ENCODE measurements at regions not wholly inside any gene's neighbourhood (a gene's known extent, or its start where the extent isn't known, plus 50 kb on each side); places are given as distances from the start of the nearest gene placed in this dataset.
"Not testable (repeated sequence)": the region's sequence is repeated elsewhere in the genome, so short reads cannot be mapped to it uniquely, and the experiment has no call there.

DNA sequence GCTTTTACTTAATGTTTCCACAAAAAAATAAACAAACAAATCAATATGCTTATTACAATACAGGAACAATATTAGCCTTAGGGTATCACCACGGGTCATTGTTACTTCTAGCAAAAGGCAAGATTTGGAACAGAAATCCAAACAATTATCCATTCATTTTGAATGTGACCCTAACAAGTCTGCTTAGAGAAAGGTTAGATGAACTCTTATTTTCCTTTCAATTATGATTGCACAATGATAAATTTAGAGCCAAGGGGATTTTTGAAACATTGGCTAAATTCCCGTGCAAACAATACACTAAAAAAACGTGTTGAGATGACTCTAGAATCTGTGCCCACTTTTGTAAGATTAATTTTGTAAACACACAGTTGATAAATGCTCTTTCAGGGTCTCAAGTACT is 474.7 kb downstream of the PCDH7 start:
- FAIRE-seq: no peak

DNA sequence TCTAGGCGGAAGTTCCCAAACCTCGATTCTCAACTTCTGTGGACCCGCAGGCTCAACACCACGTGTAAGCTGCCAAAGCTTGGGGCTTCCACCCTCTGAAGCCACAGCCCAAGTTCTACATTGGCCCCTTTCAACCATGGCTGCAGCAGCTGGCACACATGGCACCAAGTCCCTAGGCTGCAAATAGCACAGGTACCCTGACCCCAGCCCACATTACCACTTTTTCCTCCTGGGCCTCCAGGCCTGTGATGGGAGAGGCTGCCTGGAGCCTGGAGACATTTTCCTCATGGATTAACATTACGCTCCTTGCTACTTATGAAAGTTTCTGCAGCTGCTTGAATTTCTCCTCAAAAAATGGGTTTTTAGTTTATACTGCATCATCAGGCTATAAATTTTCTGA is 479.5 kb downstream of the PCDH7 start:
- no peak for FAIRE-seq

DNA sequence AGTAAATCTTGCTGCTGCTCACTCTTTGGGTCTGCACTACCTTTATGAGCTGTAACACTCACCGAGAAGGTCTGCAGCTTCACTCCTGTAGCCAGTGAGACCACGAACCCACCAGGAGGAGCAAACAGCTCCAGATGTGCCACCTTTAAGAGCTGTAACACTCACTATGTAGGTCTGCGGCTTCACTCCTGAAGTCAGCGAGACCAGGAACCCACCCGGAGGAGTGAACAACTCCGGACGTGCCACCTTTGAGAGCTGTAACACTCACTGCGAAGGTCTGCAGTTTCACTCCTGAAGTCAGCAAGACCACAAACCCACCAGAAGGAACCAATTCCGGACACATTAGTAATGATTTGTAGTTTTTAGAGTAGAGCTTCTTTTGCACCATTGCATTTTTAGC is 481.9 kb downstream of the PCDH7 start:
- FAIRE-seq: not testable (repeated sequence)

DNA sequence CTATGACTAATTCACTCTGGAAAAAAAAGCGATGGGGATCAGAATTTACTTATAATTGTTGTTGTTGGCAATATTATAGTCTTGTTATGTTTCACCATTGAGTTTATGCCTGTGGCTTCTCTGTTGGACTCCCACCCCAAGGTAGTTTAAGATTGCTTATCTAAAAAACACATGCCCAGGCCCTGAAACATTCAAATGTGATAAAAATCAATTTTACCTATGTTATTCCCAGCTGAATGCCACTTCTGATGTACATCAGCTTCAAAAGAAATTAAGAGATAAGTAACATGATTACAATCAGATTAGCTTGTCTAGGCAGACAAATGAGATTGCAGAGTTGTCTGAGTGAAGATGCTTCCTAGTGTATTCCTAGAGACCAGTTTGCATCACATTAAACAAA is 484.7 kb downstream of the PCDH7 start:
- no peak for FAIRE-seq

DNA sequence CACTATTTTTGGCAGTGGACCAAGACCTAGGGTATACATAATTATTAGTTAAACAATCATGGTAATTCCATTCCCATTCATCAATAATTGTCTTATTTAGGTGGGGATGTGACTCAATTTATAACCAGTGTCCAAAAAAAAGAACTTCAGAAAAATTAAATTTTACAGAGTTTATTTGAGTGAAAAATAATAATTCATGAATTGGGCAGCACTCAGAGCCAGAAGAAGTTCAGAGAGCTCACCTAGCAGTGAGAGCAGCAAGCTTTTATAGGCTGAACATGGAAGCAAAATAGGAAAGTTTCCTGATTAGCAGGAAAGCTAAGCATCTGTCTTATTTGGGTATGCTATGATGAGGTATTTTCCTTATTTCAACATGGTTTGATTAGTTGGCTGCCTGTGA is 500.8 kb downstream of the PCDH7 start:
- no peak for FAIRE-seq

DNA sequence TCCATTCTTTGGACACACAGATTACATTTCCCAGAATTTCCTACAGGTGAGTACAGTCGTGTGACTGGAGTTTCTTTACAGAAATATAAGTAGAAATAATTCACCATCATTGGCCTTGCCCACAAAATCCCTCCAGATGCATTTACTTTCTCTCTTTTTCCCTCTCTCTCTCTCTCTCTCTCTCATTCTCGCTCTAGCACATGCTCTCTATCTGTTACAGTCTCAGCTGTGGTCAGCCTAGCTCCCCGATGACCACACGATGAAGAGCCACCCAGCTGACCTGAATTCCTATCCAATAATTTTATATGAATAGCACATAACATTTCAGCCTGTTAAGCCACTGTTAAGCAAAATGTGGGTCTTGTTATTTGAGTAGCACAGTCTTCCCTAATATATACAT is 507.9 kb downstream of the PCDH7 start:
- FAIRE-seq: no peak

DNA sequence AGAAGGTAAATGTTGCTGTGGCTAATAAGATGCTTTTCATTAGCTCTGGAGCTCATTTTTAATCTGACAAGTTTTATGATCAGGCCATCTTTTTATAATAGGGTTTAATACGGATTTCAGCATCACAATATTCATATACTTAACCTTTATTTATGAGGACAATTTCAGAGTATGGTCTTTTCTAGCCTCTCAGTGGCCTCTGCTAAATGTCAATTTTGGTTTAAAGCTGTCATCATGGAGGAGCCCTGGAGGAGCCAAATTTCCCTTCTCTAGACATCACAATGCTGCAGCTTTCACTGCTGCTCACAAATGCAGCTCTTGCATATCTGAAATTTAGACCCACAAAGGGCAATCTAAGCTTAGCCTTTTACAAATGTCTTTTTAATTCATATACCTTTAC is 510.4 kb downstream of the PCDH7 start:
- no peak for FAIRE-seq

DNA sequence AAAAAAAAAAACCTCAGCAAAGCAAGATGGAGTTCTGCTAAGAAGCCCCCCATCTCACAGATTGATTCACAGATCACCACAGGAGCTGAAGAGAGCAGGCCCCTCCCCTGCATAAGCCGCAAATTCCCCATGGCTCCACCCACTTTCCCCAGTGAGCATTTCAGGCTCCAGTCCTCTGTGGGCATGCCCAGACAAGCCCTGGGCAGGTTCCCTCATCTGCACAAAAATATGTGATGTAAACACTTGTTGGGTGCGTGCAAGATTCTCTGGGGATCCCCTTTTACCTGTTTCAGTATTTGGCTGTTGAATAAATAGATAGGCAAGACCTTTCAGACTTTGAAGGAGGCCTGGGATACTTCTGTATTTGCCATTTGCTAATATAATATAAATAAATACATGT is 514.3 kb downstream of the PCDH7 start:
- FAIRE-seq: no peak

DNA sequence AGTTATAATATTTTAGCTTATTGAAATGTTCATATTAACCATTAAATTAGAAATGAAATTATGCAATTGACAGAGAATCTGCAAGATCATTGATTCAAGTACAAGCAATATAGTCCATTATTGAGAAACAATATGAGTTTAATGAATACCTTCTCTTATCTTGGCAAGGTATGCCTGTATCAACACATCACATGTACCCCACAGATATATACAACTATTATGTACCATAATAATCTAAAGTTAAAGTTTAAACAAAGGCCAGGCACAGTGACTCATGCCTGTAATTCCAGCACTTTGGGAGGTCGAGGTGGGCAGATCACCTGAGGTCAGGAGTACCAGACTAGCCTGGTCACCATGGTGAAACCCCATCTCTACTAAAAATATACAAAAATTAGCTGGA is 514.7 kb downstream of the PCDH7 start:
- FAIRE-seq: no peak

DNA sequence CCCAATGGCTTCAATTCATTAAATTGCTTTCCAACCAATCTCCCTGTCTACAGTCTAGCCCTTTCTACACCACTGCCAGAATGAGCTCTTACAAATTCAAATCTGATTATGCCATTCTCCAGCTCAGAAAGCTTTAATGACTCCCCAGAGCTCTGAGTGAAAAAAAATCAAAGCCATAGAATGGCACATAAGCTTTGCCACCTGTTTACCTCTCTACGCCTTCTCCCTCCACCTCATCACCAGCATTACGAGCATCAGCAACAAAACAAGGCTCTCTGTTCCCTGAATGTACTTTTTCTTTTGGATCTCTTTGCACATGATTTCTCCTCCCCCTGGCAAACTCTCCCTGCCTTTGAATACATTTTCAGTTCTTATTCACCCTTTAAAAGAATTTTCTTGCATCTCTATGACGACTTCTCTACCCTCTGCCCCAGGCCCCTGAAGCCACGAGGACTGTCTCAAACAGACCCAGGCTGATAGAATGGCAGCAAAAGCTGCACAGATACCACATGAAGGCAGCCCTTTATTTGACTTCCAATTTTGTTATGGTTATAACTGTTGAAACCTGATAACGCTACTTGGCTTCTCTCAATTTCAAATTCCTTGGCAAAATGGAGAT is 516.0 kb downstream of the PCDH7 start:
- no peak for FAIRE-seq

DNA sequence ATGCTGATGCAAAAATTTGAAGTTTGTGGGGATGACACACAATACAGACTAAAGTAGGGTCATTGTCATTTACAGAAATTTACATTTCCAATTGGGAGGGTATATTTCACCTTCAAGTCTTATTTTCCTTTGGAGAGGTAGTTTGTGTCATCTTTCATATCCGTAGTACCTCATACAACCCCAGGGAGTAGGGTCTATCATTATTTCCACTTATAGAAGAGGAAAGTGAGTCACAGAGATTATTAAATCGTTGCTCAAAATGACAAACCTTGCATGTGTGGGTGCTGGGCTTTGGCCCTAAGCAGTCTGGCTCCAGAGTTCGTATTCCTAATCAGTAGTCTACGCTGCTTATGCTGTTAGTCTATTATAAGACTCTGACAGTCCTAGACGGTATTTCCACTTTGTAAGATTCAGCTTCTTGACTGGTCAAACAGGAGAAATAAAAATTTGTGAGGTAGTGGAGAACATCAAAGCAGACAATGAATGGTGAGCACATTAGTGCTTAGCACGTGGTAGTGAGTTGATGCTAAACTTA is 516.5 kb downstream of the PCDH7 start:
- FAIRE-seq: no peak

DNA sequence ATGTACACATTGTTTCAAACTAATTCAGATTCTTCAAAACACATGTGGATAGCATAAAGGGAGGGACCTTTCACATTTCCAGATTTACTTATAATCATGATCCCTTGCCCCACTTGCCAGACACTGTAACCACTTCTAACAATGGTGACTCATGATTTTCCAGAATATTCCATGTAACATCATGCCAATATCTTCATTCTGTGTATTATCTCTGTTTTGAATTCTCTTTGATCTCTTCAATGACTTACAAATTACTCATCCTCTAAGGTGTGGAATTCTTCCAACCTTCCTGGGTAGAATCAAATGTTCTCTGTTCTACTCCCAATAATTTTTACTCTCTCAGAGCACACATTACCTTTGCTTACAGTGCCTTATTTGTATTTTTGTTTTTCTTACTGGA is 517.1 kb downstream of the PCDH7 start:
- FAIRE-seq: no peak

DNA sequence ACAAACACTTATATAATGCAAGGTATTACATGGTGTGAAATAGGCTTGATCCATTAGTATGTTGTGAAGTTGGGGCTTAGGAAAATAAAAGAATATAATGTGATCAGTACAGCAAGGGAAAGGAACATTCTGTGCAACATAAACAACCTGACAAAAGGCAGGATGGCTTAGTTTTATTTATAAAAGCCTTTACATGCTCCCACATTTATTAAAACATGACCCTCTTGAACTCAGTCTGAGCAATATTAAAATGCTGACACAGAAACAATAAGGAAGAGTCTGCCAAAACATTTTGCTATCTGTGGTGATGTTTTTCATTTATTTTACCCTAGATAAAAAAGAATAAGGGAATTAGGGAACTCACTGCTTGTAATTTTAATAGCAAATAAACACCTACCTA is 519.7 kb downstream of the PCDH7 start:
- FAIRE-seq: peak; percentile 70

DNA sequence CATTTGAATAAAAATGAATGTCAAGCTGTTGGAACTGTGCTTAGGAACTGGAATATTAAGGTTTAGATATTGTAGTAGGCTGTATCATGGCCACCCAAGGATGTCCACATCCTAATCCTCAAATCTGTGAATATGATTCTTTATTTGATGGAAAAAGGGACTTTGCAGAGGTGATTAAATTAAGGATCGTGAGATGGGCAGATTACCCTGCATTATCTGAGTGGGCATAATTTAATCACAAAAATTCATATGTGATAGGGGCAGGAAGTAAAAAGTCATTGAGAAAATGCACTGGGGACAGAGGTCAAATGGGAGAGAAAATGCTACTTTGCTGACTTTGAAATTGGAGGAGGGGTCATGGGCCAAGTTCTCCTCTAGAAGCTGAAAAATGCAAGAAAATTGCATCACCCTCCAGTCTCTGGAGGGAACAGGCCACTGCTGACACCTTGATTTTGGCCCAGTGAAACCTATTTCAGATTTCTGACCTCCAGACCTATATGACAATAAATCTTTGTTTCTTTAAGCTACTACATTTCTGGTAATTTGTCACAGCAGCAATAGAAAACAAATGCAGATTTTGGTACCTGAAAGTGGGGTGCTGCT is 521.4 kb downstream of the PCDH7 start:
- no peak for FAIRE-seq

DNA sequence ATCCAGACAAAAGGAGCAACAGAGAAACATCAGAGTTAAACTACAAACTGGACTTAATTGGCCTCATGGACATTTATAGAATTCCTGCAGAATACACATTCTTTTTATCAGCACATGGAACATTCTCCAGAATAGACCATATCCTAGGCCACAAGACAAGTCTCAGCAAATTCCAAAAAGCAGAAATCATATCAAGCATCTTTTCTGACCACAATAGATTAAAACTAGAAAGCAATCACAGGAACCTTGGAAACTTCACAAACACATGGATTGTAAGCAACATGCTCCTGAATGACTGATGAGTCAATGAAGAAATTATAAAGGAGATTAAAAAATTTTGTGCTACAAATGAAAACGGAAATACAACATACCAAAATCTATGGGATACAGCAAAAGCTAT is 526.7 kb downstream of the PCDH7 start:
- FAIRE-seq: no peak

DNA sequence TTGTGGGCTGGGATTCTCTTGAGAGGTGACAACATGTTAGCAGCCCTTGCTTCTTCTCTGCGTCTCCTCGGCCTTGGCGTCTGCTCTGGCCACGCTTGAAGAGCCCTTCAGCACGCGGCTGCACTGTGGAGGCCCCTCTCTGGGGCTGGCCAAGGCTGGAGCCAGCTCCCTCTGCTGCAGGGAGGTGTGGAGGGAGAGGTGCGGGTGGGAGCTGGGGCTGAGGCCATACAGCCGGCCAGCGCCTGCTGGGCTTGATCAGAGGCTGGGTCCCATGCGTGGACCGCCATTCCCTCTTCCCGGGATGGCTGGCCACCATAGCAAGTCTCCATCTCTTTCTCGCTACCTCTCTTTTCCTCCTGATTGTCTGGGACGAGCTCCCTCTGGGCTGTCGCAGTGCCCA is 539.0 kb downstream of the PCDH7 start:
- FAIRE-seq: no peak

DNA sequence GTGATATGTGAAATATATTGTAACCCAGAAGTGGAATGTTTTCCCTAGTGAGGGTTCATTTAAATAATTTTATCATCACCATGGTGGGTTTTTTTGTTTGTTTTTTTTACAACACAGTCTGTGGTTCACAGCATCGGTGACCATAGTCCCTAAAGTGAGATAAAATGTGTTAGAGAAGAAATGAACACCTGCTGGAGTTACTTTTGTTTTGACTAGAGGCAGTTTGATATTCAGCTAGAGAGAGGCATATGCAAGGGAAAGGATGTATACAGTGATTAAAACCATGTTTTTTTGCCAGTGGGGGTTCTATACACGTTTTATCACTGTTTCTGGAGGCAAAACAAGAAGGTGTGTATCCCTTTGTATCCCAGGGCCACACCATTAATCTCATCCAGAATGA is 541.5 kb downstream of the PCDH7 start:
- no peak for FAIRE-seq

DNA sequence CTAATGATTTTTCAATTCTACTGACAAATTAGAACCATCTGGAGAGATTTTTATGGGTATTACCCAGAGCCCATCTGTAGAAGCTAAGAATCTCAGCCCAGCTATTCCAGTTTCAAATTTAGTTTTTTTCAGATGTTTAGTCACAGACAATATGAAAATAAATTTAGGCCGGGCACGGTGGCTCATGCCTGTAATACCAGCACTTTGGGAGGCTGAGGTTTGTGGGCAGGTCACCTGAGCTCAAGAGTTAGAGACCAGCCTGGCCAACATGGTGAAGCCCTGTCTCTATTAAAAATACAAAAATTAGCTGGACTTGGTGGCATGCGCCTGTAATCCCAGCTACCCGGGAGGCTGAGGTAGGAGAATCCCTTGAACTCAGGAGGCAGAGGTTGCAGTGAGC is 545.9 kb downstream of the PCDH7 start:
- FAIRE-seq: not testable (repeated sequence)

DNA sequence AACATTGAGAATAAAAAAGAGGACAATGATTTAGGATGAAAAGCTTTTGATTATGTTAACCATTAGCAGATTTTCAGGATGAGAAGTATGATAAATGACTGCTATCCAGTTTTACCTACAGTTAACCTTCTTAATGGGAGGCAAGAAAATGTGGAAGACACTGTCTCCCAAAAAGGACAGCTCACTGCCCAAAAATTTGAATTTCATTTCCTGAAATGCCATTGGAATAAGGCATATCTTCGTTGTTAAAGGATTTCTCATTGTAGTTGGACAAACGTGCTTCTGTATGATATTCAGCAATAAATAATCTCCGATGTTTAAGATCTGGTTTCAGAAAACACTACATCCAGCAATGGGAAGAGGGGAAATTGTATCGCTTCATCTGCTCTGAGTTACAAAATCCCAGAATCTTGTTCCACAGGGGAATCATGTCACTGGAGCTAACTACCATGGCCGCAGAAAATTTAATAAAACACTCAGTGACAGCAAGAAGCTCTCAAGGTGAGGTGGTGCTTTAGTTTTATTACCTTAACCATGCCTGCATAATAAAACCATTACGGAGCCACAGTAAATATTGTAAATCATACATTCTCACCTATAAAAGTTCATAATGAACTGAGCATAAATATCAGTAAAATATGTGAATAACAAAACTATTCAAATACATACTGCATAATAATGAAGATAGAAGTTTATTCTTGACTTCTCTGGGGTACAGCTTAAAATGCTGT is 552.3 kb downstream of the PCDH7 start:
- no peak for FAIRE-seq

DNA sequence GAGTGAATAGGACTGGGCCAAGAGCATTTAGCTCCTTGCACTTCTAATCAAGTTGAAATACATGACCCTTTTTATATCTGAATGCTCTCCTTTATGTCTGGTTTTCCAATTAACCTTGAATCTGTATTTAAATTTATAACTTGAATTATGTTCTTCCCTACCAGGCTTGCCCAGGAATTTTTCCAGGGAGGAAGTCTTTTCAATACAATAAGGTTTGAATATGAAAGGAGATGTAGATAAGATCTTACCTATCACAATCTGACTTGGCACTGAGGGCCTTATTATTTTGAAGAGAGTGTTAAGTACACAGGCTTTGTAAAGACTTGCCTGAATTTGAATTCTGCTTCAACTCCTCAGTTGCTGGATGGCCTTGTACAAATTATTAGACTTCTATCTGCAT is 555.7 kb downstream of the PCDH7 start:
- FAIRE-seq: no peak

DNA sequence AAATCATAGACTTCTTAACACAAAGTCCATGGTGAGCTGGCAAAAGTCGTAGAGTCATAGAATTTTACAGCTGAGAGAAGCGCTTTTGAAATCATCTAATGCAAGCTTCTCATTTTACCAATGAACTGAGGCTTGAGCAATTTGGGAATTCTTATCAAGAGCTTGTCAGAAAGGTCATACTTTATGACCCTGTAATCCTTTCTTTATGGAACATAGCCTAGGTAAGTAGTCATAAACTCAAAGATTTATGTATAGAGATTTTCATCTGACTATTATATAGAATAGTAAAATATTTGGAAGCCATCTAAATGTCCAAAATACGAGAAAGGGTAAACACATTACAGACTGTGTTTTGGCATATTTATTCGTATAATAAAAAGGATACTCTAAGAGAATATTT is 563.5 kb downstream of the PCDH7 start:
- no peak for FAIRE-seq

DNA sequence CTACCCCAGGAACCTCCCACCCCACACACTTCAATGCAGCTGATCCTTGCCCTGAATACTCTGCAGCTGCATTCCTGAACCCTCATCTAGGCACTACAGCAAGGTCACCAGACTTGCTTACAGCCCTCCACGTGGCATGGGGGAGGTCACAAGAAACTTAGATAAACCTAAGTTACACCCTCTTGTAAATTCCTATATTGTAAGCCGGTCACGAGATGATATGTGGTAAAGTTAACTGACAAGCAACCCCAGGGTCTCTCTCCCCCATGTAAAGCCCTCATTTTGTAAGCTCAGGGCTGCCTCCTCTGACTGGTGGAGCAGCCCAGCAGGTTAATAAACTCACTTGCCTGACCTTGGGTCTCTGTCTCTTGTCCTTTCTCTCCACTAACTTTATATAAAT is 570.7 kb downstream of the PCDH7 start:
- no peak for FAIRE-seq

DNA sequence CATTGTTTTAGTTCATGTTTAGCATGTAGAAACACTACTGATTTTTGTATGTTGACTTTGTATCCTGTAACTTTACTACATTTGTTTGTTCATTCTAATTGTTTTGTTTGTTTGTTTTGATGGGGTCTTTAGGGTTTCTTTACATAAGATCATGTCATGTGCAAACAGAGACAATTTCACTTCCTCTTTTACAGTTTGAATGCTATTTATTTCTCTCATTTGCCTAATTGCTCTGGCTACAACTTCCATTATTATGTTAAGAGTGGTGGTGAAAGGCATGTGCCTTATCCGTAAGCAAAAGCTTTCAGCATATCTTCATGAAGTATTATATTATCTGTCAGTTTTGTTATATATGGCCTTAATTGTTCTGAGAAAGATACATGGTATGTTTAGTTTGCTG is 571.1 kb downstream of the PCDH7 start:
- FAIRE-seq: no peak

Data from endometrium (tissue), 2 donors.